ENCODE measurements at regions not wholly inside any gene's neighbourhood (a gene's known extent, or its start where the extent isn't known, plus 50 kb on each side); places are given as distances from the start of the nearest gene placed in this dataset.
"Not testable (repeated sequence)": the region's sequence is repeated elsewhere in the genome, so short reads cannot be mapped to it uniquely, and the experiment has no call there.

- WGBS, 2 donors (ENCODE audit: extremely low coverage in 2 of 2, insufficient read length in 2 of 2, insufficient replicate concordance in 1 of 2): no CpG with 5 or more reads among the region's 2 CpGs
- Histone ChIP-seq H3K36me3 (replicated peaks in 1 of 2; ENCODE audit: control insufficient read depth in 2 of 2, insufficient read depth in 2 of 2, low read length in 2 of 2) (no peaks in the 10 kb centered on the region), H3K4me3 (ENCODE audit: low read length in 2 of 2) (no peak overlapping the region), H3K9me3 (replicated peaks in 1 of 2; ENCODE audit: control insufficient read depth in 2 of 2, insufficient read depth in 1 of 2, low read depth in 1 of 2, low read length in 2 of 2) (no peaks in the 10 kb centered on the region), H3K18ac (ENCODE audit: low read length) (no peak overlapping the region), H3K4ac (ENCODE audit: low read length) (no peak overlapping the region), H3K14ac (ENCODE audit: low read length) (no peak overlapping the region), H2AFZ (ENCODE audit: low read length) (no peak overlapping the region), H2BK5ac (ENCODE audit: low read length) (no peak overlapping the region), H3K27me3 (ENCODE audit: control insufficient read depth in 3 of 3, insufficient read depth in 3 of 3, low read depth in 1 of 3, low read length in 3 of 3) (no peaks in the 10 kb centered on the region), H3K9ac (ENCODE audit: low read depth, low read length, poor library complexity) (no peak overlapping the region), H3K79me1 (ENCODE audit: low read depth, low read length) (no peaks in the 10 kb centered on the region), H3K27ac (replicated peaks; ENCODE audit: low read length) (no peak overlapping the region), H3K23ac (ENCODE audit: low read depth, low read length, poor library complexity) (no peak overlapping the region), H3K4me2 (ENCODE audit: insufficient read depth, low read length, poor library complexity, severe bottlenecking) (no peak overlapping the region), H4K91ac (ENCODE audit: low read depth, low read length, poor library complexity) (no peak overlapping the region), H2AK5ac (ENCODE audit: low read depth, low read length) (no peak overlapping the region), H2BK12ac (ENCODE audit: low read length) (no peak overlapping the region), H2BK15ac (ENCODE audit: low read length) (no peak overlapping the region), H3K4me1 (ENCODE audit: control insufficient read depth in 2 of 2, insufficient read depth in 1 of 2, low read depth in 1 of 2, low read length in 2 of 2) (no peaks in the 10 kb centered on the region), H4K8ac (ENCODE audit: low read depth, low read length) (no peak overlapping the region), H2BK120ac (ENCODE audit: low read depth, low read length) (no peak overlapping the region)
- no peak for DNase-seq (ENCODE audit: low spot score)
These were observed 1892.3 kb upstream of the TENM3 start for GRCh38 chr4:180350901-180351300.

GRCh38 chr4:180356766-180357165 is 1886.4 kb upstream of the TENM3 start:
- no peaks in the 10 kb centered on the region for H3K9me3 ChIP-seq (replicated peaks in 1 of 2; ENCODE audit: control insufficient read depth in 2 of 2, insufficient read depth in 1 of 2, low read depth in 1 of 2, low read length in 2 of 2)
- H3K18ac ChIP-seq (ENCODE audit: low read length): no peak overlapping the region
- no peak overlapping the region for H3K4me2 ChIP-seq (ENCODE audit: insufficient read depth, low read length, poor library complexity, severe bottlenecking)
- H2AFZ ChIP-seq (ENCODE audit: low read length): no peak overlapping the region
- H3K27ac ChIP-seq (replicated peaks; ENCODE audit: low read length): no peak overlapping the region
- no peaks in the 10 kb centered on the region for H3K79me1 ChIP-seq (ENCODE audit: low read depth, low read length)
- no peak overlapping the region for H3K9ac ChIP-seq (ENCODE audit: low read depth, low read length, poor library complexity)
- no peak overlapping the region for H2BK15ac ChIP-seq (ENCODE audit: low read length)
- H4K8ac ChIP-seq (ENCODE audit: low read depth, low read length): no peak overlapping the region
- H2BK12ac ChIP-seq (ENCODE audit: low read length): no peak overlapping the region
- H3K4ac ChIP-seq (ENCODE audit: low read length): no peak overlapping the region
- no peak for DNase-seq (ENCODE audit: low spot score)
- H3K14ac ChIP-seq (ENCODE audit: low read length): no peak overlapping the region
- H3K36me3 ChIP-seq (replicated peaks in 1 of 2; ENCODE audit: control insufficient read depth in 2 of 2, insufficient read depth in 2 of 2, low read length in 2 of 2): no peaks in the 10 kb centered on the region
- H2AK5ac ChIP-seq (ENCODE audit: low read depth, low read length): no peak overlapping the region
- H3K23ac ChIP-seq (ENCODE audit: low read depth, low read length, poor library complexity): no peak overlapping the region
- H4K91ac ChIP-seq (ENCODE audit: low read depth, low read length, poor library complexity): no peak overlapping the region
- H3K27me3 ChIP-seq (ENCODE audit: control insufficient read depth in 3 of 3, insufficient read depth in 3 of 3, low read depth in 1 of 3, low read length in 3 of 3): no peaks in the 10 kb centered on the region
- no peak overlapping the region for H2BK120ac ChIP-seq (ENCODE audit: low read depth, low read length)
- no peak overlapping the region for H3K4me3 ChIP-seq (ENCODE audit: low read length in 2 of 2)
- H3K4me1 ChIP-seq (ENCODE audit: control insufficient read depth in 2 of 2, insufficient read depth in 1 of 2, low read depth in 1 of 2, low read length in 2 of 2): no peaks in the 10 kb centered on the region
- no peak overlapping the region for H2BK5ac ChIP-seq (ENCODE audit: low read length)

GRCh38 chr4:180360113-180360512 is 1883.1 kb upstream of the TENM3 start:
- H3K4me3 ChIP-seq (ENCODE audit: low read length in 2 of 2); H3K36me3 ChIP-seq (replicated peaks in 1 of 2; ENCODE audit: control insufficient read depth in 2 of 2, insufficient read depth in 2 of 2, low read length in 2 of 2); H3K14ac ChIP-seq (ENCODE audit: low read length); H3K9ac ChIP-seq (ENCODE audit: low read depth, low read length, poor library complexity); H2AFZ ChIP-seq (ENCODE audit: low read length); H3K4me1 ChIP-seq (ENCODE audit: control insufficient read depth in 2 of 2, insufficient read depth in 1 of 2, low read depth in 1 of 2, low read length in 2 of 2); H2BK5ac ChIP-seq (ENCODE audit: low read length); H3K9me3 ChIP-seq (replicated peaks in 1 of 2; ENCODE audit: control insufficient read depth in 2 of 2, insufficient read depth in 1 of 2, low read depth in 1 of 2, low read length in 2 of 2); DNase-seq (ENCODE audit: low spot score); H2BK15ac ChIP-seq (ENCODE audit: low read length); H3K79me1 ChIP-seq (ENCODE audit: low read depth, low read length); H2BK12ac ChIP-seq (ENCODE audit: low read length); H4K91ac ChIP-seq (ENCODE audit: low read depth, low read length, poor library complexity); H3K27ac ChIP-seq (replicated peaks; ENCODE audit: low read length); H2AK5ac ChIP-seq (ENCODE audit: low read depth, low read length); H3K18ac ChIP-seq (ENCODE audit: low read length); H3K27me3 ChIP-seq (ENCODE audit: control insufficient read depth in 3 of 3, insufficient read depth in 3 of 3, low read depth in 1 of 3, low read length in 3 of 3); H2BK120ac ChIP-seq (ENCODE audit: low read depth, low read length); H3K4me2 ChIP-seq (ENCODE audit: insufficient read depth, low read length, poor library complexity, severe bottlenecking); H4K8ac ChIP-seq (ENCODE audit: low read depth, low read length); H3K4ac ChIP-seq (ENCODE audit: low read length); H3K23ac ChIP-seq (ENCODE audit: low read depth, low read length, poor library complexity): not testable (repeated sequence)
- WGBS, 2 donors (ENCODE audit: extremely low coverage in 2 of 2, insufficient read length in 2 of 2, insufficient replicate concordance in 1 of 2): no CpG with 5 or more reads among the region's 4 CpGs

GRCh38 chr4:180363815-180364214 is 1879.4 kb upstream of the TENM3 start:
- H3K23ac ChIP-seq (ENCODE audit: low read depth, low read length, poor library complexity): no peak overlapping the region
- no peak overlapping the region for H3K9ac ChIP-seq (ENCODE audit: low read depth, low read length, poor library complexity)
- H2BK5ac ChIP-seq (ENCODE audit: low read length): no peak overlapping the region
- no peaks in the 10 kb centered on the region for H3K4me1 ChIP-seq (ENCODE audit: control insufficient read depth in 2 of 2, insufficient read depth in 1 of 2, low read depth in 1 of 2, low read length in 2 of 2)
- H2AK5ac ChIP-seq (ENCODE audit: low read depth, low read length): no peak overlapping the region
- H3K79me1 ChIP-seq (ENCODE audit: low read depth, low read length): no peaks in the 10 kb centered on the region
- H2AFZ ChIP-seq (ENCODE audit: low read length): no peak overlapping the region
- H2BK120ac ChIP-seq (ENCODE audit: low read depth, low read length): no peak overlapping the region
- no peak overlapping the region for H3K18ac ChIP-seq (ENCODE audit: low read length)
- no peak for DNase-seq (ENCODE audit: low spot score)
- no peak overlapping the region for H3K4me3 ChIP-seq (ENCODE audit: low read length in 2 of 2)
- H3K27me3 ChIP-seq (ENCODE audit: control insufficient read depth in 3 of 3, insufficient read depth in 3 of 3, low read depth in 1 of 3, low read length in 3 of 3): no peaks in the 10 kb centered on the region
- H3K36me3 ChIP-seq (replicated peaks in 1 of 2; ENCODE audit: control insufficient read depth in 2 of 2, insufficient read depth in 2 of 2, low read length in 2 of 2): no peaks in the 10 kb centered on the region
- no CpG with 5 or more reads among the region's 5 CpGs for WGBS, 2 donors (ENCODE audit: extremely low coverage in 2 of 2, insufficient read length in 2 of 2, insufficient replicate concordance in 1 of 2)
- no peak overlapping the region for H3K4me2 ChIP-seq (ENCODE audit: insufficient read depth, low read length, poor library complexity, severe bottlenecking)
- H3K9me3 ChIP-seq (replicated peaks in 1 of 2; ENCODE audit: control insufficient read depth in 2 of 2, insufficient read depth in 1 of 2, low read depth in 1 of 2, low read length in 2 of 2): no peaks in the 10 kb centered on the region
- H3K14ac ChIP-seq (ENCODE audit: low read length): no peak overlapping the region
- H4K8ac ChIP-seq (ENCODE audit: low read depth, low read length): no peak overlapping the region
- H2BK12ac ChIP-seq (ENCODE audit: low read length): no peak overlapping the region
- no peak overlapping the region for H3K4ac ChIP-seq (ENCODE audit: low read length)
- no peak overlapping the region for H2BK15ac ChIP-seq (ENCODE audit: low read length)
- no peak overlapping the region for H3K27ac ChIP-seq (replicated peaks; ENCODE audit: low read length)
- no peak overlapping the region for H4K91ac ChIP-seq (ENCODE audit: low read depth, low read length, poor library complexity)

Measured in neuronal stem cell (in vitro differentiated cells).